DOHH2 (cell line): ENCODE measurements at regions not wholly inside any gene's neighbourhood (a gene's known extent, or its start where the extent isn't known, plus 50 kb on each side); places are given as distances from the start of the nearest gene placed in this dataset.

Experiments used
- H3F3A ChIP-seq: fragments of 200-600 bp; sonication (generic), shearing (Covaris generic); 2 replicates; pipeline ENCODE4 v1.6.0; 2016; ENCODE audit warnings: antibody characterized with exemption, mild to moderate bottlenecking; ENCODE audit not compliant: control insufficient read depth, insufficient read depth
- H3K27ac ChIP-seq: fragments of 200-600 bp; sonication (generic); 2 replicates; pipeline ENCODE4 v1.5.1; 2014; ENCODE audit warnings: low read depth, mild to moderate bottlenecking, low read length, moderate library complexity
- H3K27me3 ChIP-seq: fragments of 200-600 bp; sonication (generic); 2 replicates; pipeline ENCODE4 v1.6.1; 2014; ENCODE audit warnings: mild to moderate bottlenecking, low read length, mixed read lengths; ENCODE audit not compliant: control insufficient read depth
- H3K36me3 ChIP-seq: fragments of 200-600 bp; sonication (generic); 2 replicates; pipeline ENCODE4 v1.6.1; 2014; ENCODE audit warnings: mild to moderate bottlenecking, low read length, moderate library complexity, mixed read lengths; ENCODE audit not compliant: control insufficient read depth
- H3K4me1 ChIP-seq: fragments of 200-600 bp; sonication (generic); 2 replicates; pipeline ENCODE4 v1.6.1; 2014; ENCODE audit warnings: mild to moderate bottlenecking, low read length, mixed read lengths; ENCODE audit not compliant: control insufficient read depth
- H3K4me2 ChIP-seq: fragments of 200-600 bp; sonication (generic); 2 replicates; pipeline ENCODE4 v1.6.0; 2014; ENCODE audit warnings: mild to moderate bottlenecking, low read length, moderate library complexity
- H3K4me3 ChIP-seq: fragments of 200-600 bp; sonication (generic); 2 replicates; pipeline ENCODE4 v1.5.1; 2014; ENCODE audit warnings: mild to moderate bottlenecking, low read length, mixed read lengths
- H3K79me2 ChIP-seq: fragments of 200-600 bp; sonication (generic); 2 replicates; pipeline ENCODE4 v1.6.1; 2014; ENCODE audit warnings: mild to moderate bottlenecking, low read length, mixed read lengths; ENCODE audit not compliant: control insufficient read depth
- H3K9me2 ChIP-seq: fragments of 200-600 bp; sonication (generic); replicated peaks from 2 replicates; pipeline ENCODE4 v1.6.1; 2014; ENCODE audit warnings: mild to moderate bottlenecking, low read length, mixed read lengths; ENCODE audit not compliant: control insufficient read depth
- H3K9me3 ChIP-seq: fragments of 200-600 bp; sonication (generic); 2 replicates; pipeline ENCODE4 v1.6.1; 2014; ENCODE audit warnings: antibody characterized with exemption, low read length, mixed read lengths; ENCODE audit not compliant: control insufficient read depth, insufficient read depth
- H4K20me1 ChIP-seq: fragments of 200-600 bp; sonication (generic); 2 replicates; pipeline ENCODE4 v1.6.0; 2014; ENCODE audit warnings: low read depth, mild to moderate bottlenecking, antibody characterized with exemption, low read length, moderate library complexity; ENCODE audit not compliant: control insufficient read depth, insufficient read depth
- EZH2phosphoT487 ChIP-seq: fragments of 200-600 bp; sonication (generic); IDR thresholded peaks from 2 replicates; pipeline ENCODE4 v1.6.1; 2017; ENCODE audit warnings: borderline replicate concordance, mild to moderate bottlenecking, antibody characterized with exemption, low read length, moderate library complexity, mixed read lengths
- TF ChIP-seq, protein P1 (sequence below): fragments of 200-600 bp; sonication (generic); IDR thresholded peaks from one replicate; pipeline ENCODE4 v1.5.1; 2014; ENCODE audit warnings: antibody characterized with exemption, mild to moderate bottlenecking, low read depth, low read length; ENCODE audit not compliant: poor library complexity, severe bottlenecking

DNA sequence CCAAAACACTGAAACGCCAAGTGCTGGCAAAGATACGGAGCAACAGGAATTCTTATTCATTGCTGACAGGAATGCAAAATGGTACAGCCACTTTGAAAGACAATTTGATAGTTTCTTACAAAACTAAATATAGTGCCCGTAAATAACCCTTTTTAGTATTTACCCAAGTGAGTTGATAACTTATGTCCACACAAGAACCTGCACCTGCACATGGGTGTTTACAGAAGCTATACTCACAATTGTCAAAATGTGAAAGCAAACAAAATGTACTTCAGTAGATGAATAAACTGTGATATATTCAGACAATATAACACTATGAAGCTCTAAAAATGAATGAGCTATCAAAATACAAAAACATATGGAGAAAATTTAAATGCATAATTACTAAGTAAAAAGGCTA, 86.6 kb downstream of the ATXN7L3B start:
- no peaks in the 10 kb centered on the region for H3F3A ChIP-seq
- no peak overlapping the region for H3K4me3 ChIP-seq
- no peaks in the 10 kb centered on the region for H3K36me3 ChIP-seq
- no peaks in the 10 kb centered on the region for H3K27me3 ChIP-seq
- H3K9me3 ChIP-seq: no peaks in the 10 kb centered on the region
- peaks cover 23% of the 10 kb centered on the region for H3K4me1 ChIP-seq
- no peak overlapping the region for H3K27ac ChIP-seq
- no peaks in the 10 kb centered on the region for H3K79me2 ChIP-seq
- no peaks in the 10 kb centered on the region for H4K20me1 ChIP-seq
- no peak for TF ChIP-seq EZH2phosphoT487
- TF ChIP-seq, protein P1, sequence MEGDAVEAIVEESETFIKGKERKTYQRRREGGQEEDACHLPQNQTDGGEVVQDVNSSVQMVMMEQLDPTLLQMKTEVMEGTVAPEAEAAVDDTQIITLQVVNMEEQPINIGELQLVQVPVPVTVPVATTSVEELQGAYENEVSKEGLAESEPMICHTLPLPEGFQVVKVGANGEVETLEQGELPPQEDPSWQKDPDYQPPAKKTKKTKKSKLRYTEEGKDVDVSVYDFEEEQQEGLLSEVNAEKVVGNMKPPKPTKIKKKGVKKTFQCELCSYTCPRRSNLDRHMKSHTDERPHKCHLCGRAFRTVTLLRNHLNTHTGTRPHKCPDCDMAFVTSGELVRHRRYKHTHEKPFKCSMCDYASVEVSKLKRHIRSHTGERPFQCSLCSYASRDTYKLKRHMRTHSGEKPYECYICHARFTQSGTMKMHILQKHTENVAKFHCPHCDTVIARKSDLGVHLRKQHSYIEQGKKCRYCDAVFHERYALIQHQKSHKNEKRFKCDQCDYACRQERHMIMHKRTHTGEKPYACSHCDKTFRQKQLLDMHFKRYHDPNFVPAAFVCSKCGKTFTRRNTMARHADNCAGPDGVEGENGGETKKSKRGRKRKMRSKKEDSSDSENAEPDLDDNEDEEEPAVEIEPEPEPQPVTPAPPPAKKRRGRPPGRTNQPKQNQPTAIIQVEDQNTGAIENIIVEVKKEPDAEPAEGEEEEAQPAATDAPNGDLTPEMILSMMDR: no peak
- no peaks in the 10 kb centered on the region for H3K9me2 ChIP-seq
- H3K4me2 ChIP-seq: no peak overlapping the region

GRCh38 chr12:74626397-74626796, 88.8 kb downstream of the ATXN7L3B start:
- Histone ChIP-seq H3F3A (no peaks in the 10 kb centered on the region), H3K27ac (no peak overlapping the region)
- TF ChIP-seq, protein P1: no peak
- no peak for TF ChIP-seq EZH2phosphoT487

GRCh38 chr12:74641262-74641661, 103.6 kb downstream of the ATXN7L3B start:
- H3K4me1 ChIP-seq: 0 out of 2 replicates have a peak, but pooled peaks cover 4% of the 10 kb centered on the region
- H3K36me3 ChIP-seq: no peaks in the 10 kb centered on the region
- H3K9me2 ChIP-seq: no peaks in the 10 kb centered on the region
- no peak overlapping the region for H3K4me3 ChIP-seq
- H3F3A ChIP-seq: no peaks in the 10 kb centered on the region
- no peak overlapping the region for H3K27ac ChIP-seq
- H3K27me3 ChIP-seq: no peaks in the 10 kb centered on the region
- H4K20me1 ChIP-seq: no peaks in the 10 kb centered on the region
- TF ChIP-seq EZH2phosphoT487: no peak
- TF ChIP-seq, protein P1: no peak
- no peak overlapping the region for H3K4me2 ChIP-seq
- no peaks in the 10 kb centered on the region for H3K79me2 ChIP-seq
- no peaks in the 10 kb centered on the region for H3K9me3 ChIP-seq

More at GRCh38 chr12:74626397-74626796, 88.8 kb downstream of the ATXN7L3B start:
- no peaks in the 10 kb centered on the region for H3K9me2 ChIP-seq
- no peaks in the 10 kb centered on the region for H3K36me3 ChIP-seq
- no peaks in the 10 kb centered on the region for H3K9me3 ChIP-seq
- H3K4me3 ChIP-seq: no peak overlapping the region
- no peaks in the 10 kb centered on the region for H3K79me2 ChIP-seq
- H3K27me3 ChIP-seq: no peaks in the 10 kb centered on the region
- peaks cover 23% of the 10 kb centered on the region for H3K4me1 ChIP-seq
- no peak overlapping the region for H3K4me2 ChIP-seq
- H4K20me1 ChIP-seq: no peaks in the 10 kb centered on the region
